GM18867 (cell line): ENCODE measurements at regions not wholly inside any gene's neighbourhood (a gene's known extent, or its start where the extent isn't known, plus 50 kb on each side); places are given as distances from the start of the nearest gene placed in this dataset.

ENCODE experiments used
- ATAC-seq: cut with Tn5 transposase; IDR thresholded peaks from one replicate; pipeline ENCODE4 v1.9.1; 2021; ENCODE audit warnings: mild to moderate bottlenecking, moderate library complexity; ENCODE audit not compliant: unreplicated experiment

DNA sequence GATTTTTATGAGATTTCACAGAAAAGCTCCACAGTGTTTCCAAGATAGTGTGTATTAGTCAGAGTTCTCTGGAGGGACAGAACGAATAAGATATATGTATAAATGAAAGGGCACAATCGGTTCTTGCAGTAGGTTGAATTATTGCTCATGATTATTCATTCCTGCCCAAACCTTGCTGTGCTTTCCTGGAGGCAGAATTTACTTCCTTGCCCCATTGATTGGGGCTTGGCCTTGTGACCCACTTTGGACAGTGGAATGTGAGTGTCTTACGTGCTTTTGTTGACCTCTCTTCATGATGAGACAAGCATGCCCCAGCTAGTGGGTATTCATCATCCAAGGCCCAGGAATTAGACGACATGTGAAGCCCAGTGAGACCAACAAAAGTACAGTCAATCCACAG is 53.0 kb upstream of the ABCB5 start:
- ATAC-seq, result no peak
